Transverse colon (tissue), 4 donors: ENCODE measurements at regions not wholly inside any gene's neighbourhood (a gene's known extent, or its start where the extent isn't known, plus 50 kb on each side); places are given as distances from the start of the nearest gene placed in this dataset.

ENCODE experiments used
- DNase-seq: peaks from one replicate; pipeline ENCODE4 v3.0.0-alpha.2; 2019
- H3K27ac ChIP-seq, 4 donors: fragments of 200-600 bp; sonication (generic); 2 replicates each; pipeline ENCODE4 v1.5.1; 2016 to 2018; ENCODE audit warnings: inconsistent platforms in 4 of 4
- H3K27me3 ChIP-seq: fragments of 200-600 bp; sonication (generic); 2 replicates; pipeline ENCODE4 v1.5.1; 2017; ENCODE audit warnings: inconsistent platforms
- H3K36me3 ChIP-seq, 4 donors: fragments of 200-600 bp; sonication (generic); 2 replicates each; pipeline ENCODE4 v1.5.1; 2017 to 2019; ENCODE audit warnings: inconsistent platforms in 4 of 4
- H3K4me1 ChIP-seq, 4 donors: fragments of 200-600 bp; sonication (generic); 2 replicates each; pipeline ENCODE4 v1.5.1; 2017 to 2020; ENCODE audit warnings: inconsistent platforms in 4 of 4
- H3K4me3 ChIP-seq, 4 donors: fragments of 200-600 bp; sonication (generic); 1 replicate in 1 of 4; 2 replicates in 3 of 4; pipeline versions ENCODE4 v1.5.1 to v1.6.1; 2017 to 2019; ENCODE audit warnings: inconsistent platforms in 4 of 4
- H3K9me3 ChIP-seq, 2 donors: fragments of 200-600 bp; sonication (generic); 2 replicates each; pipeline ENCODE4 v1.5.1; 2017 to 2019; ENCODE audit warnings: inconsistent platforms in 2 of 2
- CTCF ChIP-seq, 5 experiments: fragments of 200-600 bp in 3 of 5; fragments of 450-650 bp in 2 of 5; sonication (generic) in 3 of 5; IDR thresholded peaks; 1 replicate in 2 of 5; 2 replicates in 3 of 5; pipeline ENCODE4 v1.5.1; 2016 to 2017; ENCODE audit warnings: antibody characterized with exemption in 5 of 5, inconsistent platforms in 3 of 5, mild to moderate bottlenecking in 2 of 5, moderate library complexity in 1 of 5
- EP300 ChIP-seq: sonication (generic); formaldehyde crosslinking; IDR thresholded peaks from one replicate; pipeline ENCODE4 v1.6.1; 2017; ENCODE audit warnings: antibody characterized with exemption, low read depth
- POLR2A ChIP-seq: fragments of 450-650 bp; IDR thresholded peaks from one replicate; pipeline ENCODE4 v1.6.1; 2016; ENCODE audit warnings: antibody characterized with exemption, mild to moderate bottlenecking, moderate library complexity
- POLR2AphosphoS5 ChIP-seq, 3 donors: sonication (generic); formaldehyde crosslinking; IDR thresholded peaks; one replicate each; pipeline ENCODE4 v1.6.1; 2016; ENCODE audit warnings: antibody characterized with exemption in 3 of 3
- WGBS, 2 donors: methylation state at CpG; one replicate each; pipeline ENCODE4 v1.1.5; 2018; ENCODE audit warnings: low coverage in 1 of 2; 5-methylcytosine and 5-hydroxymethylcytosine counted together
- in situ Hi-C, 4 donors: fragments of 200-750 bp; cut with MboI; loops; one replicate each; pipeline versions ENCODE4 v1.15.0 to v1.15.1; 2017; ENCODE audit warnings: low sequenced_read_pairs in 3 of 4, low pct_ligation_motif_present in 1 of 4, low pct_unique_long_range_greater_than_20kb in 1 of 4
- intact Hi-C: fragments of 100-400 bp; cut with DNase I; formaldehyde crosslinking; loops from one replicate; pipeline ENCODE4 v1.15.1; 2023; ENCODE audit warnings: low total_unique reads

GRCh38 chr2:126835831-126836230 is 62.9 kb upstream of the TEX51 start:
- H3K36me3 ChIP-seq: no peaks in the 10 kb centered on the region
- in situ Hi-C loops (no loop called here), intact Hi-C loops (no loop called here)
- no peak overlapping the region for H3K27ac ChIP-seq
- 74% methylated on average over 10 of the region's 10 CpGs; no CpG with 5 or more reads in 1 of the 2 donors for WGBS, 2 donors
- peaks cover 1% of the 10 kb centered on the region for H3K27me3 ChIP-seq
- no peaks in the 10 kb centered on the region for H3K4me1 ChIP-seq
- no peak for DNase-seq
- H3K9me3 ChIP-seq: no peaks in the 10 kb centered on the region
- TF ChIP-seq POLR2A (no peak), CTCF (IDR thresholded peaks at IDR 0.05) (no peak), POLR2AphosphoS5 (IDR thresholded peaks at IDR 0.05) (no peak), EP300 (no peak)
- no peak overlapping the region for H3K4me3 ChIP-seq

DNA sequence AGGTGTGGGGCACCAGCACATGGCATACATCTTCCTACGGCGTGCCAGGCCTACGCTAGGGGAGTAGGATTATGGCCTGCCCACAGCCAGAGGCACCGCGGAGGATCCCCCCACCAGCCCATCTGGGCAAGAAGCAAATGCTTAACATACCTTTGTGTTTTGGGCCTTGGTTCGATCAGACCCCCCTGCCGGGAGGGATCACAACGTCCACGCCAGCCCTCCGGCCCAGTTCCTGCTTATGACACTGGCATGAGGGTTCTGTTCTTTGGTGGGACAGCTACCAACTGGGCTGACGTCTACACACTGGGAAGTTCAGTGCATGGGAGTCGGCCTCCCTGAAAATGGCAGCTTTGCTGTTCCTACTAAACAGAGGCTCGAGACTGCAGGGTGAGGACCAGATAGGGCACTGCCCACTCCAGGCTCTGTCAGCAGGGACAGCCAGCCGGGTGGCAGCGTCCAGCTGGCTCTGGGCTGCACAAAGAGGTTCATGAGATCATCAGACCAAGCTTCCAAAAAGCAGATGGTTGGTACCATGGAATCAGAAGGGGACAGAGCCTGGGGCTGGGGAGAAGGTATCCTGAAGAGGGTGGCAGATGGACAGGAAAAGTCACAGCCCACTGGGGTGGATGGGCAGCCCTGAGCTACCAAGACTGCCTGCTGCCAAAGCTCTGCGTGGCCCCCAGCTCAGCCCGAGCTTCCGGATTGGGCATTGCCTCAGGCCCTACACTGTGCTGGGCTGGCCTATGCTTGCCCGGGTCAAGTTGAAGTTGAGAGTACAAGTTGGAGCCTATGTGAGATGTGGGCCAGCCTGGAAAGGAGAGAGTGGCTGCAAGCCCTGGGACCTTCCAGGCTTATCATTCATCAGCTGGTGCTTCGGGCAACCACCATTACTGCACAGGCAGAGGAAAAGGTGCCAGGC is 61.7 kb upstream of the TEX51 start:
- in situ Hi-C loops: no loop called here
- H3K4me1 ChIP-seq: no peaks in the 10 kb centered on the region
- DNase-seq: no peak
- WGBS, 2 donors: 87% methylated on average over 20 of the region's 20 CpGs; no CpG with 5 or more reads in 1 of the 2 donors
- no peak overlapping the region for H3K27ac ChIP-seq
- intact Hi-C loops: no loop called here
- H3K27me3 ChIP-seq: peaks cover 5% of the 10 kb centered on the region
- TF ChIP-seq CTCF (IDR thresholded peaks at IDR 0.05) (no peak), EP300 (no peak), POLR2AphosphoS5 (IDR thresholded peaks at IDR 0.05) (no peak), POLR2A (no peak)
- H3K4me3 ChIP-seq: no peak overlapping the region
- no peaks in the 10 kb centered on the region for H3K9me3 ChIP-seq
- H3K36me3 ChIP-seq: no peaks in the 10 kb centered on the region

GRCh38 chr2:126837966-126838715 is 60.5 kb upstream of the TEX51 start:
- in situ Hi-C loops: no loop called here
- H3K27ac ChIP-seq: no peak overlapping the region
- WGBS, 2 donors: 70 to 100% methylated on average over 1 to 11 of the region's 11 CpGs
- no peaks in the 10 kb centered on the region for H3K9me3 ChIP-seq
- no peaks in the 10 kb centered on the region for H3K36me3 ChIP-seq
- no peaks in the 10 kb centered on the region for H3K4me1 ChIP-seq
- TF ChIP-seq POLR2A (no peak), POLR2AphosphoS5 (IDR thresholded peaks at IDR 0.05) (no peak), CTCF (IDR thresholded peaks at IDR 0.05) (no peak), EP300 (no peak)
- peaks cover 5% of the 10 kb centered on the region for H3K27me3 ChIP-seq
- DNase-seq: no peak
- intact Hi-C loops: no loop called here
- H3K4me3 ChIP-seq: no peak overlapping the region

- peaks cover 5% of the 10 kb centered on the region for H3K27me3 ChIP-seq
- no peak for DNase-seq
- H3K36me3 ChIP-seq: no peaks in the 10 kb centered on the region
- WGBS, 2 donors: 22 to 38% methylated on average over 3 of the region's 3 CpGs
- TF ChIP-seq POLR2AphosphoS5 (IDR thresholded peaks at IDR 0.05) (no peak), EP300 (no peak), CTCF (IDR thresholded peaks at IDR 0.05) (no peak), POLR2A (no peak)
- H3K4me3 ChIP-seq: no peak overlapping the region
- intact Hi-C loops (no loop called here), in situ Hi-C loops (no loop called here)
- H3K27ac ChIP-seq: no peak overlapping the region
- no peaks in the 10 kb centered on the region for H3K9me3 ChIP-seq
- H3K4me1 ChIP-seq: no peaks in the 10 kb centered on the region
These were observed 60.0 kb upstream of the TEX51 start for GRCh38 chr2:126838716-126838985.
